PC-9 (cell line): ENCODE measurements at regions not wholly inside any gene's neighbourhood (a gene's known extent, or its start where the extent isn't known, plus 50 kb on each side); places are given as distances from the start of the nearest gene placed in this dataset.

Experiments
- CTCF ChIP-seq: fragments of 200-600 bp; sonication (generic); conservative IDR thresholded peaks from 2 replicates; pipeline ENCODE4 v1.6.1; 2017; ENCODE audit warnings: mixed run types, antibody characterized with exemption, mild to moderate bottlenecking, moderate library complexity
- EZH2 ChIP-seq: fragments of 200-600 bp; sonication (generic); IDR thresholded peaks from 2 replicates; pipeline ENCODE4 v1.8.0; 2017; ENCODE audit warnings: antibody characterized with exemption, low read depth

GRCh38 chr3:26091096-26091495 lies 301.2 kb downstream of the OXSM start:
- TF ChIP-seq CTCF (no peak), EZH2 (no peak)
